Sigmoid colon (tissue), 4 donors: ENCODE measurements at regions not wholly inside any gene's neighbourhood (a gene's known extent, or its start where the extent isn't known, plus 50 kb on each side); places are given as distances from the start of the nearest gene placed in this dataset.

Source experiments
- CTCF ChIP-seq, 4 experiments: fragments of 450-650 bp in 3 of 4; fragments of 200-600 bp in 1 of 4; IDR thresholded peaks; one replicate each; pipeline ENCODE4 v1.5.1; 2016 to 2019; ENCODE audit warnings: antibody characterized with exemption in 4 of 4, mild to moderate bottlenecking in 3 of 4, moderate library complexity in 2 of 4
- EP300 ChIP-seq, 4 donors: sonication (generic); formaldehyde crosslinking; IDR thresholded peaks; one replicate each; pipeline ENCODE4 v1.6.1; 2017; ENCODE audit warnings: antibody characterized with exemption in 4 of 4
- POLR2A ChIP-seq, 2 donors: fragments of 450-650 bp; IDR thresholded peaks; one replicate each; pipeline ENCODE4 v1.6.1; 2016; ENCODE audit warnings: antibody characterized with exemption in 2 of 2, mild to moderate bottlenecking in 2 of 2, moderate library complexity in 2 of 2

GRCh38 chr2:234334151-234334550 is 162.7 kb downstream of the ARL4C start:
- TF ChIP-seq POLR2A (IDR thresholded peaks at IDR 0.05) (no peak), EP300 (IDR thresholded peaks at IDR 0.05) (no peak), CTCF (IDR thresholded peaks at IDR 0.05) (no peak)
